PC-3 (cell line): ENCODE measurements at regions not wholly inside any gene's neighbourhood (a gene's known extent, or its start where the extent isn't known, plus 50 kb on each side); places are given as distances from the start of the nearest gene placed in this dataset.

ENCODE experiments used
- ATAC-seq: fragments of 200-7000 bp; cut with Tn5 transposase; 2 replicates; pipeline ENCODE4 v1.9.1; 2020; ENCODE audit warnings: mild to moderate bottlenecking, moderate library complexity
- BruUV-seq: library from RNA; stranded (reverse); fragments of 400-500 nt; replicated peaks from 2 replicates; lab custom pipeline; 2021; lab: Mats Ljungman, UMichigan
- CTCF ChIA-PET: fragments of 300-600 bp; sonication (Branson Sonifier 250); formaldehyde crosslinking; loops from one replicate; lab custom pipeline; 2022; ENCODE audit warnings: antibody characterized with exemption; lab: Charles Lee
- POLR2A ChIA-PET: fragments of 300-600 bp; sonication (Branson Sonifier 250); formaldehyde crosslinking; loops from one replicate; lab custom pipeline; 2022; ENCODE audit warnings: antibody characterized with exemption; ENCODE audit not compliant: unreplicated experiment; lab: Charles Lee
- DNase-seq: peaks from one replicate; pipeline ENCODE4 v3.0.0-alpha.2; 2015
- H2AFZ ChIP-seq: fragments of 300-600 bp; sonication (generic); 2 replicates; pipeline ENCODE4 v1.6.0; 2016; ENCODE audit warnings: antibody characterized with exemption, low read length
- H3F3A ChIP-seq: fragments of 300-600 bp; sonication (generic); one replicate; pipeline ENCODE4 v1.6.0; 2017; ENCODE audit warnings: antibody characterized with exemption, low read length, control low read depth, mild to moderate bottlenecking; ENCODE audit not compliant: unreplicated experiment
- H3K27ac ChIP-seq: fragments of 300-600 bp; sonication (generic); 2 replicates; pipeline ENCODE4 v1.5.1; 2016; ENCODE audit warnings: mild to moderate bottlenecking, low read length
- H3K27me3 ChIP-seq: fragments of 300-600 bp; sonication (generic); 2 replicates; pipeline ENCODE4 v1.6.1; 2016; ENCODE audit warnings: low read length, mixed read lengths
- H3K36me3 ChIP-seq: fragments of 300-600 bp; sonication (generic); 2 replicates; pipeline ENCODE4 v1.6.1; 2016; ENCODE audit warnings: low read depth, mixed run types, low read length, mixed read lengths
- H3K4me1 ChIP-seq: fragments of 300-600 bp; sonication (generic); 2 replicates; pipeline ENCODE4 v1.5.1; 2016; ENCODE audit warnings: low read length; ENCODE audit not compliant: insufficient read depth
- H3K4me2 ChIP-seq: fragments of 300-600 bp; sonication (generic); 2 replicates; pipeline ENCODE4 v1.6.0; 2016; ENCODE audit warnings: low read length
- H3K4me3 ChIP-seq: fragments of 300-600 bp; sonication (generic); 2 replicates; pipeline ENCODE4 v1.5.1; 2016; ENCODE audit warnings: mild to moderate bottlenecking, low read length, mixed read lengths
- H3K79me2 ChIP-seq: fragments of 300-600 bp; sonication (generic); 2 replicates; pipeline ENCODE4 v1.6.1; 2017; ENCODE audit warnings: low read length, mixed read lengths
- H3K9ac ChIP-seq: fragments of 300-600 bp; sonication (generic); 2 replicates; pipeline ENCODE4 v1.6.0; 2016; ENCODE audit warnings: mild to moderate bottlenecking, low read length
- H3K9me2 ChIP-seq: fragments of 300-600 bp; sonication (generic); replicated peaks from 2 replicates; pipeline ENCODE4 v1.6.1; 2016; ENCODE audit warnings: mixed run types, low read length, mixed read lengths
- H3K9me3 ChIP-seq: fragments of 300-600 bp; sonication (generic); 2 replicates; pipeline ENCODE4 v1.6.1; 2016; ENCODE audit warnings: low read length, mixed read lengths
- H4K20me1 ChIP-seq: fragments of 300-600 bp; sonication (generic); 2 replicates; pipeline ENCODE4 v1.6.1; 2016; ENCODE audit warnings: low read length, mixed read lengths
- EZH2 ChIP-seq: fragments of 300-600 bp; sonication (generic); IDR thresholded peaks from one replicate; pipeline ENCODE4 v1.6.1; 2017; ENCODE audit warnings: antibody characterized with exemption, mild to moderate bottlenecking, low read length; ENCODE audit not compliant: unreplicated experiment
- EZH2phosphoT487 ChIP-seq: fragments of 300-600 bp; sonication (generic); IDR thresholded peaks from 2 replicates; pipeline ENCODE4 v1.6.1; 2018; ENCODE audit warnings: mild to moderate bottlenecking, antibody characterized with exemption, low read length, borderline replicate concordance
- intact Hi-C: fragments of 100-400 bp; cut with micrococcal nuclease; formaldehyde crosslinking; loops from 2 replicates; pipeline ENCODE4 v1.9.0; 2023
- TF ChIP-seq, protein P1 (sequence below): fragments of 300-600 bp; sonication (generic); conservative IDR thresholded peaks from 2 replicates; pipeline ENCODE4 v1.5.1; 2017; ENCODE audit warnings: antibody characterized with exemption, low read depth, mild to moderate bottlenecking, low read length

DNA sequence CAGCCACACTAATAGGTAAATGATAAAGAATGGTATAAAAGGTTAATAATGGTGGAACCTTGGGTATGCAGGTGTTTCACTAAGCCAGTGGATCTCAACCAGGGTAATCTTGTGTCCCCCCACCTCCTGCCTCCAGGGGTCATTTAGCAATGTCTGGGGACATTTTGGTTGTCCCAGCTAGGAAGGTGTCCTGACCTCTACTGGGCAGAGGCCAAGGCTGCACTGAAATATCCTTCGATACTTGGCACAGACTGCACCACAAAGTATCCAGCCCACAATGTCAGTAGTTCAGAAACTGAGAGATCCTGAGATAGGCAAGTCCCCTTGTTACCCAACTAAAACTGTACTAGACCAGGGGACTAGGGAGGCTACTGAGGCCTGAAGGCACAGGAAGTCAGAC, 113.6 kb upstream of the TIAM1 start:
- Histone ChIP-seq H3K4me3 (no peak overlapping the region), H3K9ac (no peak overlapping the region), H3F3A (no peaks in the 10 kb centered on the region), H3K79me2 (no peaks in the 10 kb centered on the region), H3K4me2 (no peak overlapping the region), H4K20me1 (no peaks in the 10 kb centered on the region), H3K9me2 (no peaks in the 10 kb centered on the region), H2AFZ (no peak overlapping the region), H3K4me1 (no peaks in the 10 kb centered on the region), H3K27ac (no peak overlapping the region), H3K27me3 (no peaks in the 10 kb centered on the region), H3K9me3 (no peaks in the 10 kb centered on the region), H3K36me3 (no peaks in the 10 kb centered on the region)
- TF ChIP-seq, protein P1, sequence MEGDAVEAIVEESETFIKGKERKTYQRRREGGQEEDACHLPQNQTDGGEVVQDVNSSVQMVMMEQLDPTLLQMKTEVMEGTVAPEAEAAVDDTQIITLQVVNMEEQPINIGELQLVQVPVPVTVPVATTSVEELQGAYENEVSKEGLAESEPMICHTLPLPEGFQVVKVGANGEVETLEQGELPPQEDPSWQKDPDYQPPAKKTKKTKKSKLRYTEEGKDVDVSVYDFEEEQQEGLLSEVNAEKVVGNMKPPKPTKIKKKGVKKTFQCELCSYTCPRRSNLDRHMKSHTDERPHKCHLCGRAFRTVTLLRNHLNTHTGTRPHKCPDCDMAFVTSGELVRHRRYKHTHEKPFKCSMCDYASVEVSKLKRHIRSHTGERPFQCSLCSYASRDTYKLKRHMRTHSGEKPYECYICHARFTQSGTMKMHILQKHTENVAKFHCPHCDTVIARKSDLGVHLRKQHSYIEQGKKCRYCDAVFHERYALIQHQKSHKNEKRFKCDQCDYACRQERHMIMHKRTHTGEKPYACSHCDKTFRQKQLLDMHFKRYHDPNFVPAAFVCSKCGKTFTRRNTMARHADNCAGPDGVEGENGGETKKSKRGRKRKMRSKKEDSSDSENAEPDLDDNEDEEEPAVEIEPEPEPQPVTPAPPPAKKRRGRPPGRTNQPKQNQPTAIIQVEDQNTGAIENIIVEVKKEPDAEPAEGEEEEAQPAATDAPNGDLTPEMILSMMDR, result peak; percentile 45; the same call in 1 of the 2 replicates
- no peak for TF ChIP-seq EZH2phosphoT487
- TF ChIP-seq EZH2, result no peak
- POLR2A ChIA-PET, result no interaction called here
- no TSS peak for BruUV-seq
- intact Hi-C loops, result no loop called here
- no peak for DNase-seq
- ATAC-seq, result peak; percentile 20; the same call in 1 of the 2 replicates
- CTCF ChIA-PET, result interaction anchor here (0.6 kb wide), 1 partner anchor 110 kb away, joined by 4 read pairs; no protein-coding TSS in a partner anchor

DNA sequence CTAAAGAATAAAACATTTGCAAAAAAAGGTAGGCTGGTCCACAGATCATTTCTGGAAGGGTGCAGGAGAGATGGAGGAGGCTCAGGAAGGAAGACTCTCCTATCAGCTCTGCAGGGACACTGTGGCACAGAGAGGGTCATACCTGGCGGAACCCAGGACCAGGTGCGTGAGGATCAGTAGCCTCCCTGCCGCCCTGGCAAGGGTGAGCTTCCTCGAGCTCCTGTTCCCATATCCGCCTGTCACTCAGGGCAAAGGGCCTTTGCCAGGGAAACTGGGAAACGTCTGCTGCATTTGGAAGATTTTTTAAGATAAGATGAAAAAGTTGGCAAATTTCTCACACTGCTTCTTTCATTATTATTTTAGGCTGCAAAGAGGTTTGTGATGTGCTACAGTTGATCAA, 112.1 kb upstream of the TIAM1 start:
- Histone ChIP-seq H3K4me3 (no peak overlapping the region), H3K9me3 (no peaks in the 10 kb centered on the region), H3K4me2 (no peak overlapping the region), H3K9ac (no peak overlapping the region), H3K4me1 (no peaks in the 10 kb centered on the region), H3K27me3 (no peaks in the 10 kb centered on the region), H4K20me1 (no peaks in the 10 kb centered on the region), H3K9me2 (no peaks in the 10 kb centered on the region), H3F3A (no peaks in the 10 kb centered on the region), H3K36me3 (no peaks in the 10 kb centered on the region), H3K27ac (no peak overlapping the region), H2AFZ (no peak overlapping the region), H3K79me2 (no peaks in the 10 kb centered on the region)
- ATAC-seq, result no peak
- POLR2A ChIA-PET, result no interaction called here
- intact Hi-C loops, result no loop called here
- no peak for DNase-seq
- TF ChIP-seq, protein P1, result no peak
- TF ChIP-seq EZH2, result no peak
- TF ChIP-seq EZH2phosphoT487, result no peak
- no TSS peak for BruUV-seq
- CTCF ChIA-PET, result interaction anchor here (1.2 kb wide), 1 partner anchor 13 kb away, joined by 3 read pairs; no protein-coding TSS in a partner anchor

DNA sequence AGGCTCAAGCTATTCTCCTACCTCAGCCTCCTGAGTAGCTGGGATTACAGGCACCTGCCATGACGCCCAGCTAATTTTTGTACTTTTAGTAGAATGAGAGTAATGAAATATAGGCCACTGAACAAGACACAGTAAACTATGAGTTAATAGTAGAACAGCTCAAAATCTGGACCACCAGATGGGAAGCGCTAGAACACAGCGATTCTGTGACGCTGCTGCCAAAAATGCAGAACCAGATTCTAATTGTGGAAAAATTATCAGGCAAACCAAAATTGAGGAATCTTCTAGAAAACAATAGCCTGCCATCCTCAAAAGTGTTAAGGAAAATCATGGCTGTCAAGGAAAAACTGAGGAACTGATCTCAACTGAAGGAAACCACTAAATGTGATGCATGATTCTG, 111.4 kb upstream of the TIAM1 start:
- Histone ChIP-seq H3K27me3 (no peaks in the 10 kb centered on the region), H3K9me3 (no peaks in the 10 kb centered on the region), H3K9ac (no peak overlapping the region), H3K36me3 (no peaks in the 10 kb centered on the region), H4K20me1 (no peaks in the 10 kb centered on the region), H3K4me3 (no peak overlapping the region), H3K79me2 (no peaks in the 10 kb centered on the region), H2AFZ (no peak overlapping the region), H3K9me2 (no peaks in the 10 kb centered on the region), H3K4me1 (no peaks in the 10 kb centered on the region), H3K27ac (no peak overlapping the region), H3K4me2 (no peak overlapping the region), H3F3A (no peaks in the 10 kb centered on the region)
- TF ChIP-seq EZH2phosphoT487 (no peak), EZH2 (no peak)
- intact Hi-C loops, result no loop called here
- ChIA-PET POLR2A (no interaction called here), CTCF (interaction anchor here (0.6 kb wide), 1 partner anchor 12 kb away, joined by 5 read pairs; no protein-coding TSS in a partner anchor)
- BruUV-seq, result no TSS peak
- ATAC-seq (no peak), DNase-seq (no peak)
